ENCODE measurements at regions not wholly inside any gene's neighbourhood (a gene's known extent, or its start where the extent isn't known, plus 50 kb on each side); places are given as distances from the start of the nearest gene placed in this dataset.

DNA sequence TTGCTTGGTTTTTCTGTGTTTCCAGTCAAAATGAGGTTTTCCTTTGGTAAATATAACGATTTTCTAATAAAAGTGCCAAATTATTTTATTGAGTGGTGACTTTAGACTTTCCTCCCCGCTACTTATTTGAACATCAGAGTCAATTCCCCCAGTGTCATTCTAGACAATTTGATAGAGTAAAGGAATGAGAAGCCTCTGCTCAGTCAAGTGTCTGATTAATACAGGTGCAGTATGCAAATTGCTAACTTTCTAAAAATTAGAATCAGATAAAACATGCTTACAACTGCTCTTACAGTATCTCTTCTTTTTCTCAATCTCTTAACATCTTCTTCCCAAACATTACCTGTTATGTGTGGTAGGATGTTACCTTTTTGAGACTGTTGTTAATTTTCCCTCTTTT lies 148.7 kb downstream of the CD83 start (continued):
- no peak for TF ChIP-seq ZNF70 (CRISPR knock-in tag; IDR thresholded peaks at IDR 0.05)

DNA sequence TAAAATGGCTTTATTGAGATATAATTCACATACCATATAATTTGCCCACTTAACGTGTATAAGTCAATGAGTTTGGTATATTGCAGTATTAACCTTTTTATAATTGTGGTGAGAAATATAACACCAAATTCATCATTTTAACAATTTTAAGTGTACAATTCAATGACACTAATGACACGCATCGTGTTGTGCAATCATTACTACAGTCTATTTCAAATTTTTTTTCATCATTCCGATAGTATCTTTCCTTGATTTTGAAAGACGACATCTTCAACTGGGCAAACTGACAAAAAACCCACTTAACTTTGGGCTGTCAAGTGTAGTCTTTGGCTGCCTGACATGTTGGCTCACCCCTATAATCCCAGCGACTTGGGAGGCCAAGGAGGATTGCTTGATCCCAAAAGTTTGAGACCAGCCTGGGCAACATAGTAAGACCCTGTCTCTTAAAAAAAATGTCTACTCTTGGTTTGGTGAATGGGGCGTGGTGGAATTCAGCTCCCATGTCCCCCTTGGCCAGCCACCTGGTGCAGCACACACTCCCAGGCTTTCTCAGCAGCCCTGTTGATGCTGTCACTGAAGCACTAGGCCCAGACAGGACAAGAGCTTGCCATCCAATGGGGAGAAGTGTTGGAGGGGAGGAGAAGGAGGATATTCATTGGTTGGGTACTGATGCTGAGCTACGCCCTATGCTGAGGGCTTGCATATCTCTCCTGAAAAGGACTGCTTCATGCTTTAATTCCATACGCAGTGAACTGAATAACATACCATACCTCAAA lies 150.5 kb downstream of the CD83 start:
- no peak for TF ChIP-seq ZFP30 (CRISPR knock-in tag; IDR thresholded peaks at IDR 0.05)
- no peak for TF ChIP-seq ZC3H10 (CRISPR knock-in tag; IDR thresholded peaks at IDR 0.05)
- no peak for TF ChIP-seq CSDC2 (CRISPR knock-in tag; IDR thresholded peaks at IDR 0.05)
- TF ChIP-seq SNAI2 (CRISPR knock-in tag; IDR thresholded peaks at IDR 0.05) = no peak
- TF ChIP-seq ZNF8 (CRISPR knock-in tag; IDR thresholded peaks at IDR 0.05) = no peak
- TF ChIP-seq TOX (CRISPR knock-in tag; IDR thresholded peaks at IDR 0.05; ENCODE audit: borderline replicate concordance) = no peak
- no peak for TF ChIP-seq PPARA (CRISPR knock-in tag; IDR thresholded peaks at IDR 0.05; ENCODE audit: borderline replicate concordance)
- no peak for TF ChIP-seq BACH2 (CRISPR knock-in tag; IDR thresholded peaks at IDR 0.05; ENCODE audit: borderline replicate concordance)
- TF ChIP-seq ESRRG (CRISPR knock-in tag; IDR thresholded peaks at IDR 0.05) = no peak
- TF ChIP-seq, protein P1, sequence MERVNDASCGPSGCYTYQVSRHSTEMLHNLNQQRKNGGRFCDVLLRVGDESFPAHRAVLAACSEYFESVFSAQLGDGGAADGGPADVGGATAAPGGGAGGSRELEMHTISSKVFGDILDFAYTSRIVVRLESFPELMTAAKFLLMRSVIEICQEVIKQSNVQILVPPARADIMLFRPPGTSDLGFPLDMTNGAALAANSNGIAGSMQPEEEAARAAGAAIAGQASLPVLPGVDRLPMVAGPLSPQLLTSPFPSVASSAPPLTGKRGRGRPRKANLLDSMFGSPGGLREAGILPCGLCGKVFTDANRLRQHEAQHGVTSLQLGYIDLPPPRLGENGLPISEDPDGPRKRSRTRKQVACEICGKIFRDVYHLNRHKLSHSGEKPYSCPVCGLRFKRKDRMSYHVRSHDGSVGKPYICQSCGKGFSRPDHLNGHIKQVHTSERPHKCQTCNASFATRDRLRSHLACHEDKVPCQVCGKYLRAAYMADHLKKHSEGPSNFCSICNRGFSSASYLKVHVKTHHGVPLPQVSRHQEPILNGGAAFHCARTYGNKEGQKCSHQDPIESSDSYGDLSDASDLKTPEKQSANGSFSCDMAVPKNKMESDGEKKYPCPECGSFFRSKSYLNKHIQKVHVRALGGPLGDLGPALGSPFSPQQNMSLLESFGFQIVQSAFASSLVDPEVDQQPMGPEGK (CRISPR knock-in tag; IDR thresholded peaks at IDR 0.05; ENCODE audit: borderline replicate concordance) = no peak
- TF ChIP-seq ARNTL (CRISPR knock-in tag; IDR thresholded peaks at IDR 0.05; ENCODE audit: borderline replicate concordance, low read depth) = no peak
- TF ChIP-seq GLIS3 (CRISPR knock-in tag; IDR thresholded peaks at IDR 0.05) = no peak
- TF ChIP-seq ISL1 (CRISPR knock-in tag; IDR thresholded peaks at IDR 0.05) = no peak
- TF ChIP-seq, protein P2, sequence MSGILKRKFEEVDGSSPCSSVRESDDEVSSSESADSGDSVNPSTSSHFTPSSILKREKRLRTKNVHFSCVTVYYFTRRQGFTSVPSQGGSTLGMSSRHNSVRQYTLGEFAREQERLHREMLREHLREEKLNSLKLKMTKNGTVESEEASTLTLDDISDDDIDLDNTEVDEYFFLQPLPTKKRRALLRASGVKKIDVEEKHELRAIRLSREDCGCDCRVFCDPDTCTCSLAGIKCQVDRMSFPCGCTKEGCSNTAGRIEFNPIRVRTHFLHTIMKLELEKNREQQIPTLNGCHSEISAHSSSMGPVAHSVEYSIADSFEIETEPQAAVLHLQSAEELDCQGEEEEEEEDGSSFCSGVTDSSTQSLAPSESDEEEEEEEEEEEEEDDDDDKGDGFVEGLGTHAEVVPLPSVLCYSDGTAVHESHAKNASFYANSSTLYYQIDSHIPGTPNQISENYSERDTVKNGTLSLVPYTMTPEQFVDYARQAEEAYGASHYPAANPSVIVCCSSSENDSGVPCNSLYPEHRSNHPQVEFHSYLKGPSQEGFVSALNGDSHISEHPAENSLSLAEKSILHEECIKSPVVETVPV (CRISPR knock-in tag; IDR thresholded peaks at IDR 0.05) = no peak
- no peak for TF ChIP-seq RARB (CRISPR knock-in tag; IDR thresholded peaks at IDR 0.05)
- TF ChIP-seq OSR1 (CRISPR knock-in tag; IDR thresholded peaks at IDR 0.05) = no peak
- TF ChIP-seq ZNF565 (CRISPR knock-in tag; conservative IDR thresholded peaks at IDR 0.05; ENCODE audit: low read depth) = no peak
- TF ChIP-seq ZFP3 (CRISPR knock-in tag; IDR thresholded peaks at IDR 0.05) = no peak
- TF ChIP-seq, protein P3, sequence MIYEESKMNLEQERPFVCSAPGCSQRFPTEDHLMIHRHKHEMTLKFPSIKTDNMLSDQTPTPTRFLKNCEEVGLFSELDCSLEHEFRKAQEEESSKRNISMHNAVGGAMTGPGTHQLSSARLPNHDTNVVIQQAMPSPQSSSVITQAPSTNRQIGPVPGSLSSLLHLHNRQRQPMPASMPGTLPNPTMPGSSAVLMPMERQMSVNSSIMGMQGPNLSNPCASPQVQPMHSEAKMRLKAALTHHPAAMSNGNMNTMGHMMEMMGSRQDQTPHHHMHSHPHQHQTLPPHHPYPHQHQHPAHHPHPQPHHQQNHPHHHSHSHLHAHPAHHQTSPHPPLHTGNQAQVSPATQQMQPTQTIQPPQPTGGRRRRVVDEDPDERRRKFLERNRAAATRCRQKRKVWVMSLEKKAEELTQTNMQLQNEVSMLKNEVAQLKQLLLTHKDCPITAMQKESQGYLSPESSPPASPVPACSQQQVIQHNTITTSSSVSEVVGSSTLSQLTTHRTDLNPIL (CRISPR knock-in tag; IDR thresholded peaks at IDR 0.05; ENCODE audit: low read depth) = no peak
- no peak for ATAC-seq

DNA sequence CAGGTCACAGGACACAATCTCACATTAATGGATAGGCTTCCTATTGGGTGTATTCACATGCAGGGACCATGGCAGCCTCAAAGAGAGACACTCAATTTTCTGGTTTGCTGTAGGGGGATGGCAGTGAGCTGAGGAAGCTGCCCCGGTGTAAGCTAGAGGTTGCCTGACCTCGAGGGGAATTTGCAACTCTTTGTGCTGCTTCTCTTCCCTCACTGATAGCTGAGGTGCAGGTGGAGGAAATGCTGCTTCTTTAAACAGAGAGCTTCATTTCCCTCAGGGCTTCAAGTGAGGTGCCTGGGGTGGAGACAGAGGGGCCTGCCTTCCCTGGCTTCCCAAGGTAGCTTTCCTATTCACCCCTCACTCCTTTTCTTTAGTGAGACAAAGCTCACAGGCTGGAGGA lies 151.9 kb downstream of the CD83 start:
- TF ChIP-seq, protein P4, sequence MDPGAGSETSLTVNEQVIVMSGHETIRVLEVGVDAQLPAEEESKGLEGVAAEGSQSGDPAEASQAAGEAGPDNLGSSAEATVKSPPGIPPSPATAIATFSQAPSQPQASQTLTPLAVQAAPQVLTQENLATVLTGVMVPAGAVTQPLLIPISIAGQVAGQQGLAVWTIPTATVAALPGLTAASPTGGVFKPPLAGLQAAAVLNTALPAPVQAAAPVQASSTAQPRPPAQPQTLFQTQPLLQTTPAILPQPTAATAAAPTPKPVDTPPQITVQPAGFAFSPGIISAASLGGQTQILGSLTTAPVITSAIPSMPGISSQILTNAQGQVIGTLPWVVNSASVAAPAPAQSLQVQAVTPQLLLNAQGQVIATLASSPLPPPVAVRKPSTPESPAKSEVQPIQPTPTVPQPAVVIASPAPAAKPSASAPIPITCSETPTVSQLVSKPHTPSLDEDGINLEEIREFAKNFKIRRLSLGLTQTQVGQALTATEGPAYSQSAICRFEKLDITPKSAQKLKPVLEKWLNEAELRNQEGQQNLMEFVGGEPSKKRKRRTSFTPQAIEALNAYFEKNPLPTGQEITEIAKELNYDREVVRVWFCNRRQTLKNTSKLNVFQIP (CRISPR knock-in tag; IDR thresholded peaks at IDR 0.05; ENCODE audit: borderline replicate concordance, low read depth) = no peak
- TF ChIP-seq ZFP30 (CRISPR knock-in tag; IDR thresholded peaks at IDR 0.05) (no peak), SNAI2 (CRISPR knock-in tag; IDR thresholded peaks at IDR 0.05) (no peak)
- no peak for ATAC-seq

DNA sequence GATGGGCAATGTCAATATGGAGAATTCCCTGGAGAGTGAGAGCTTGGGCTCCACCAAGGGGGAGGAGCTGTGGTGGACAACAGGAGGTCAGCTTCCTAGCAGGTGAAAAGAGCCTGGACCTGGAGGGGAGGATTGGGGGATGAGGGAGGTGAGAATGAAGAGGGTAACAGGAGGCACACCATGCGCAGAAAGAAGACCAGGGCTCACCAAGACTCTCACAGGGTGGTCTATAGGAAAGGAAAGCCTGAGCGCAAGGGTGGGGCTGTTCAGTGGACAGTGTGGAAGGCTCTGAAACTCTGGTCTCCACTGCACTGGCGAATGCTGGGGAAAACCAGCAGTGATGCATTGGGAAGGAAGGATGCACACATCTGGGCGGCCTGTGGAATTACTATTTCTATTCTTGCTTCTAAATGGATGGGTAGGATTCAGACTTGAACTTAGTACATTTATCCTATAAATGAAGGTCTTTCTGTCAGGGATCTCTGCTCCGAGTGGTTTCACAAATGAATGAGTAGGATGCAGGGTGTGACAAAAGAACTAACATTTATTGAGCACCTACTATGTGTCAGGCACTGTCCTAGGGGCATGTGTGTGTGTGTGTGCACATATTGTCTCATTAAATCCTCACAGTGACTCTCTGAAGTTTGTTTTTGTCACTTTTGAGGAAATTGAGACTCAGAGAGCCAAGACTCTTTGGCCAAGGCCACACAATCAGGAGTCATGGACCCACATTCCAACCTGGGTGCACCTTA lies 152.7 kb downstream of the CD83 start:
- no peak for ATAC-seq
- TF ChIP-seq BACH2 (CRISPR knock-in tag; IDR thresholded peaks at IDR 0.05; ENCODE audit: borderline replicate concordance) (no peak), ZNF70 (CRISPR knock-in tag; IDR thresholded peaks at IDR 0.05) (no peak), ARNTL (CRISPR knock-in tag; IDR thresholded peaks at IDR 0.05; ENCODE audit: borderline replicate concordance, low read depth) (no peak), RARB (CRISPR knock-in tag; IDR thresholded peaks at IDR 0.05) (no peak), OSR1 (CRISPR knock-in tag; IDR thresholded peaks at IDR 0.05) (no peak), GLIS3 (CRISPR knock-in tag; IDR thresholded peaks at IDR 0.05) (no peak), PPARA (CRISPR knock-in tag; IDR thresholded peaks at IDR 0.05; ENCODE audit: borderline replicate concordance) (no peak), SNAI2 (CRISPR knock-in tag; IDR thresholded peaks at IDR 0.05) (no peak), TCF4 (CRISPR knock-in tag; IDR thresholded peaks at IDR 0.05; ENCODE audit: borderline replicate concordance) (no peak)
- TF ChIP-seq, protein P5, sequence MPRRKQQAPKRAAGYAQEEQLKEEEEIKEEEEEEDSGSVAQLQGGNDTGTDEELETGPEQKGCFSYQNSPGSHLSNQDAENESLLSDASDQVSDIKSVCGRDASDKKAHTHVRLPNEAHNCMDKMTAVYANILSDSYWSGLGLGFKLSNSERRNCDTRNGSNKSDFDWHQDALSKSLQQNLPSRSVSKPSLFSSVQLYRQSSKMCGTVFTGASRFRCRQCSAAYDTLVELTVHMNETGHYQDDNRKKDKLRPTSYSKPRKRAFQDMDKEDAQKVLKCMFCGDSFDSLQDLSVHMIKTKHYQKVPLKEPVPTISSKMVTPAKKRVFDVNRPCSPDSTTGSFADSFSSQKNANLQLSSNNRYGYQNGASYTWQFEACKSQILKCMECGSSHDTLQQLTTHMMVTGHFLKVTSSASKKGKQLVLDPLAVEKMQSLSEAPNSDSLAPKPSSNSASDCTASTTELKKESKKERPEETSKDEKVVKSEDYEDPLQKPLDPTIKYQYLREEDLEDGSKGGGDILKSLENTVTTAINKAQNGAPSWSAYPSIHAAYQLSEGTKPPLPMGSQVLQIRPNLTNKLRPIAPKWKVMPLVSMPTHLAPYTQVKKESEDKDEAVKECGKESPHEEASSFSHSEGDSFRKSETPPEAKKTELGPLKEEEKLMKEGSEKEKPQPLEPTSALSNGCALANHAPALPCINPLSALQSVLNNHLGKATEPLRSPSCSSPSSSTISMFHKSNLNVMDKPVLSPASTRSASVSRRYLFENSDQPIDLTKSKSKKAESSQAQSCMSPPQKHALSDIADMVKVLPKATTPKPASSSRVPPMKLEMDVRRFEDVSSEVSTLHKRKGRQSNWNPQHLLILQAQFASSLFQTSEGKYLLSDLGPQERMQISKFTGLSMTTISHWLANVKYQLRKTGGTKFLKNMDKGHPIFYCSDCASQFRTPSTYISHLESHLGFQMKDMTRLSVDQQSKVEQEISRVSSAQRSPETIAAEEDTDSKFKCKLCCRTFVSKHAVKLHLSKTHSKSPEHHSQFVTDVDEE (CRISPR knock-in tag; IDR thresholded peaks at IDR 0.05) = no peak
- TF ChIP-seq, protein P4 (CRISPR knock-in tag; IDR thresholded peaks at IDR 0.05; ENCODE audit: borderline replicate concordance, low read depth) = no peak
